HepG2 (cell line): ENCODE measurements at regions not wholly inside any gene's neighbourhood (a gene's known extent, or its start where the extent isn't known, plus 50 kb on each side); places are given as distances from the start of the nearest gene placed in this dataset.

ENCODE experiments used
- ATAC-seq: fragments of 200-7000 bp; cut with Tn5 transposase; 3 replicates; pipeline ENCODE4 v1.9.1; 2020; ENCODE audit warnings: mild to moderate bottlenecking, moderate library complexity
- BruUV-seq: library from RNA; stranded (reverse); fragments of 400-500 nt; replicated peaks from 2 replicates; lab custom pipeline; 2021; lab: Mats Ljungman, UMichigan
- CTCF ChIA-PET: fragments of 300-600 bp; formaldehyde crosslinking; extraction: SDS; loops from one replicate; lab custom pipeline; 2021; ENCODE audit warnings: low total read pairs, inconsistent platforms, low intra/inter-chr PET ratio; lab: Yijun Ruan, JAX
- POLR2A ChIA-PET: fragments of 350-600 bp; sonication (Branson Sonifier 250); formaldehyde crosslinking; loops from one replicate; lab custom pipeline; 2020; ENCODE audit warnings: antibody characterized with exemption, inconsistent platforms; lab: Yijun Ruan, JAX
- DNase-seq: peaks from one replicate; pipeline ENCODE4 v3.0.0-alpha.2; 2015; ENCODE audit warnings: low spot score
- FAIRE-seq: peaks from 3 replicates; lab custom pipeline; 2011; peaks lifted over from hg19 to GRCh38; lab: Jason Lieb, UNC
- H2AFZ ChIP-seq: one replicate; pipeline ENCODE4 v1.6.1; 2011; ENCODE audit warnings: low read length, inconsistent platforms
- H3K27ac ChIP-seq: fragments of 300-600 bp; 3 replicates; pipeline ENCODE4 v1.8.0; 2011; ENCODE audit warnings: mixed run types, mild to moderate bottlenecking, mixed read lengths, low read length, inconsistent platforms; ENCODE audit not compliant: insufficient read depth; ENCODE audit errors: extremely low read length
- H3K27me3 ChIP-seq, 2 experiments: fragments of 200-600 bp in 1 of 2; 2 replicates in 1 of 2; 3 replicates in 1 of 2; pipeline versions ENCODE4 v1.6.0 to v1.8.0; 2011; ENCODE audit warnings: low read length in 2 of 2, mild to moderate bottlenecking in 2 of 2, moderate library complexity in 2 of 2, inconsistent platforms in 1 of 2; ENCODE audit not compliant: insufficient read depth in 2 of 2, control insufficient read depth in 1 of 2
- H3K36me3 ChIP-seq, 2 experiments: fragments of 200-600 bp in 1 of 2; replicated peaks in 1 of 2; 2 replicates in 1 of 2; 3 replicates in 1 of 2; pipeline versions ENCODE4 v1.5.1 to v1.8.0; 2011; ENCODE audit warnings: low read length in 2 of 2, inconsistent platforms in 1 of 2; ENCODE audit not compliant: insufficient read depth in 2 of 2, control insufficient read depth in 1 of 2
- H3K4me1 ChIP-seq: 2 replicates; pipeline ENCODE4 v1.5.1; 2012; ENCODE audit warnings: low read length, inconsistent platforms; ENCODE audit not compliant: insufficient read depth
- H3K4me2 ChIP-seq: 2 replicates; pipeline ENCODE4 v1.6.0; 2011; ENCODE audit warnings: low read depth, low read length, inconsistent platforms
- H3K4me3 ChIP-seq, 3 experiments: fragments of 200-600 bp in 1 of 3; sonication (generic), shearing (Covaris generic) in 1 of 3; replicated peaks in 1 of 3; 2 replicates each; pipeline ENCODE4 v1.5.1; 2011 to 2016; ENCODE audit warnings: low read length in 3 of 3, inconsistent platforms in 2 of 3, low read depth in 2 of 3, mild to moderate bottlenecking in 2 of 3, control low read depth in 1 of 3, mixed read lengths in 1 of 3; ENCODE audit not compliant: insufficient read depth in 1 of 3
- H3K79me2 ChIP-seq: one replicate; pipeline ENCODE4 v1.6.1; 2011; ENCODE audit warnings: low read length, inconsistent platforms; ENCODE audit not compliant: insufficient read depth
- H3K9ac ChIP-seq: 2 replicates; pipeline ENCODE4 v1.6.0; 2011; ENCODE audit warnings: mild to moderate bottlenecking, low read depth, low read length, inconsistent platforms; ENCODE audit not compliant: insufficient read depth
- H3K9me3 ChIP-seq: 2 replicates; pipeline ENCODE4 v1.5.1; 2012; ENCODE audit warnings: mild to moderate bottlenecking, low read length
- H4K20me1 ChIP-seq: 2 replicates; pipeline ENCODE4 v1.6.0; 2011; ENCODE audit warnings: inconsistent platforms, mild to moderate bottlenecking, low read length, moderate library complexity; ENCODE audit not compliant: insufficient read depth
- BCL3 ChIP-seq: sonication (generic); formaldehyde crosslinking; IDR thresholded peaks from 2 replicates; pipeline ENCODE4 v1.5.1; 2020; ENCODE audit warnings: mild to moderate bottlenecking, missing genetic modification reagents, moderate library complexity
- HDAC2 ChIP-seq: sonication (generic); formaldehyde crosslinking; IDR thresholded peaks from 2 replicates; pipeline ENCODE4 v1.4.0; 2020; ENCODE audit warnings: missing genetic modification reagents
- HNF1A ChIP-seq, 2 experiments: sonication (generic) in 1 of 2; formaldehyde crosslinking in 1 of 2; IDR thresholded peaks; 2 replicates each; pipeline versions ENCODE4 v1.4.0 to v1.6.1; 2016 to 2020; ENCODE audit warnings: borderline replicate concordance in 1 of 2, low read depth in 1 of 2, mild to moderate bottlenecking in 1 of 2, missing genetic modification reagents in 1 of 2
- NR2F1 ChIP-seq, 2 experiments: fragments of 450-650 bp in 1 of 2; formaldehyde crosslinking in 1 of 2; IDR thresholded peaks; 2 replicates each; pipeline versions ENCODE4 v1.5.0 to v1.6.1; 2016 to 2020; ENCODE audit warnings: mild to moderate bottlenecking in 1 of 2, missing compliant biosample characterization in 1 of 2, missing genetic modification reagents in 1 of 2, moderate library complexity in 1 of 2
- PAF1 ChIP-seq: IDR thresholded peaks from 2 replicates; pipeline ENCODE4 v1.6.1; 2016; ENCODE audit warnings: missing genetic modification reagents, missing compliant biosample characterization
- ZSCAN25 ChIP-seq: sonication (generic); formaldehyde crosslinking; IDR thresholded peaks from 2 replicates; pipeline ENCODE4 v1.8.0; 2022; ENCODE audit warnings: mild to moderate bottlenecking, missing genetic modification reagents
- ZSCAN9 ChIP-seq: IDR thresholded peaks from 2 replicates; pipeline ENCODE4 v1.6.1; 2016; ENCODE audit warnings: borderline replicate concordance
- WGBS: methylation state at CpG from one replicate; pipeline ENCODE4 v1.1.6; 2017; ENCODE audit warnings: low lambda C conversion rate; 5-methylcytosine and 5-hydroxymethylcytosine counted together
- in situ Hi-C: cut with HindIII; loops from 2 replicates; pipeline ENCODE4 v1.10.0; 2017; ENCODE audit warnings: low pct_unique_long_range_greater_than_20kb; ENCODE audit not compliant: extremely low pct_ligation_motif_present
- intact Hi-C: fragments of 100-400 bp; cut with micrococcal nuclease; formaldehyde crosslinking; loops from one replicate; pipeline ENCODE4 v1.10.0; 2022; ENCODE audit not compliant: unreplicated experiment
- TF ChIP-seq, protein P1 (sequence below): IDR thresholded peaks from 2 replicates; pipeline ENCODE4 v1.6.1; 2016; ENCODE audit warnings: control low read depth

GRCh38 chr5:110250355-110250754 lies 476.1 kb downstream of the TMEM232 start:
- Histone ChIP-seq H3K4me3 (no peak overlapping the region), H3K9ac (no peak overlapping the region), H3K36me3 (no peaks in the 10 kb centered on the region), H3K4me1 (no peaks in the 10 kb centered on the region), H3K27ac (no peak overlapping the region), H3K9me3 (no peaks in the 10 kb centered on the region), H4K20me1 (no peaks in the 10 kb centered on the region), H3K27me3 (no peaks in the 10 kb centered on the region), H2AFZ (no peak overlapping the region), H3K4me2 (no peak overlapping the region), H3K79me2 (no peaks in the 10 kb centered on the region)
- POLR2A ChIA-PET, result no interaction called here
- ATAC-seq (no peak), DNase-seq (no peak), FAIRE-seq (no peak)
- no TSS peak for BruUV-seq
- intact Hi-C loops (no loop called here), in situ Hi-C loops (no loop called here)
- 70% methylated on average over 1 of the region's 1 CpG for WGBS
- CTCF ChIA-PET, result no interaction called here
- TF ChIP-seq HNF1A (IDR thresholded peaks at IDR 0.05; ENCODE audit: low read depth) (no peak), HNF1A (CRISPR knock-in tag; IDR thresholded peaks at IDR 0.05; ENCODE audit: borderline replicate concordance) (no peak), ZSCAN25 (CRISPR knock-in tag) (no peak), ZSCAN9 (CRISPR knock-in tag) (no peak), BCL3 (CRISPR knock-in tag) (no peak), PAF1 (CRISPR knock-in tag) (no peak), HDAC2 (CRISPR knock-in tag) (no peak), NR2F1 (CRISPR knock-in tag; IDR thresholded peaks at IDR 0.05) (no peak)
- TF ChIP-seq, protein P1, sequence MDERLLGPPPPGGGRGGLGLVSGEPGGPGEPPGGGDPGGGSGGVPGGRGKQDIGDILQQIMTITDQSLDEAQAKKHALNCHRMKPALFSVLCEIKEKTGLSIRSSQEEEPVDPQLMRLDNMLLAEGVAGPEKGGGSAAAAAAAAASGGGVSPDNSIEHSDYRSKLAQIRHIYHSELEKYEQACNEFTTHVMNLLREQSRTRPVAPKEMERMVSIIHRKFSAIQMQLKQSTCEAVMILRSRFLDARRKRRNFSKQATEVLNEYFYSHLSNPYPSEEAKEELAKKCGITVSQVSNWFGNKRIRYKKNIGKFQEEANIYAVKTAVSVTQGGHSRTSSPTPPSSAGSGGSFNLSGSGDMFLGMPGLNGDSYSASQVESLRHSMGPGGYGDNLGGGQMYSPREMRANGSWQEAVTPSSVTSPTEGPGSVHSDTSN, result no peak
